Ovary (tissue), 7 donors: ENCODE measurements at regions not wholly inside any gene's neighbourhood (a gene's known extent, or its start where the extent isn't known, plus 50 kb on each side); places are given as distances from the start of the nearest gene placed in this dataset.

Experiments
- DNase-seq, 5 donors: peaks; one replicate each; pipeline ENCODE4 v3.0.0-alpha.2; 2019 to 2020
- H3K27ac ChIP-seq, 2 donors: fragments of 200-600 bp; one replicate each; pipeline versions ENCODE4 v1.5.1 to v1.8.0; 2019 to 2022
- H3K27me3 ChIP-seq: fragments of 200-600 bp; one replicate; pipeline ENCODE4 v1.8.0; 2022
- H3K36me3 ChIP-seq: fragments of 200-600 bp; sonication (generic); one replicate; pipeline ENCODE4 v1.5.1; 2019
- H3K4me1 ChIP-seq: one replicate; pipeline ENCODE4 v1.8.1; 2013; ENCODE audit warnings: mild to moderate bottlenecking, moderate library complexity; ENCODE audit not compliant: insufficient read depth
- H3K4me3 ChIP-seq: fragments of 200-600 bp; sonication (generic); one replicate; pipeline ENCODE4 v1.5.1; 2017
- H3K9me3 ChIP-seq, 2 donors: fragments of 200-600 bp in 1 of 2; sonication (generic) in 1 of 2; one replicate each; pipeline versions ENCODE4 v1.5.1 to v1.8.1; 2013 to 2019; ENCODE audit warnings: mild to moderate bottlenecking in 1 of 2, moderate library complexity in 1 of 2
- EP300 ChIP-seq: sonication (generic); formaldehyde crosslinking; IDR thresholded peaks from one replicate; pipeline ENCODE4 v1.6.1; 2017; ENCODE audit warnings: antibody characterized with exemption
- POLR2A ChIP-seq: fragments of 450-650 bp; IDR thresholded peaks from one replicate; pipeline ENCODE4 v1.6.1; 2017; ENCODE audit warnings: antibody characterized with exemption, mild to moderate bottlenecking, moderate library complexity
- WGBS, 3 donors: extraction: QIAGEN DNeasy Blood & Tissue Kit in 1 of 3; methylation state at CpG; one replicate each; pipeline versions ENCODE4 v1.1.5 to v1.1.7; 2013 to 2017; 5-methylcytosine and 5-hydroxymethylcytosine counted together
- intact Hi-C, 4 donors: fragments of 100-400 bp; cut with DNase I; formaldehyde crosslinking; loops; one replicate each; pipeline versions ENCODE4 v1.11.0 to v1.15.1; 2022 to 2023
- TF ChIP-seq, protein P1 (sequence below), 3 donors: fragments of 450-650 bp in 2 of 3; fragments of 200-600 bp in 1 of 3; IDR thresholded peaks; one replicate each; pipeline versions ENCODE4 v1.5.1 to v1.8.0; 2016 to 2022; ENCODE audit warnings: antibody characterized with exemption in 3 of 3, mild to moderate bottlenecking in 1 of 3
- donor health status: DM: no; HTN: no; CAD: no; lungs with moderate emphysema.
- donor health status: DM: no; HTN: no; CAD: no.
- donor health status: Bipolar disorder and iron deficiency.
- donor health status: DM: no; HTN: no; CAD: no.
- donor health status: DM: yes; HTN: yes; CAD: no.

DNA sequence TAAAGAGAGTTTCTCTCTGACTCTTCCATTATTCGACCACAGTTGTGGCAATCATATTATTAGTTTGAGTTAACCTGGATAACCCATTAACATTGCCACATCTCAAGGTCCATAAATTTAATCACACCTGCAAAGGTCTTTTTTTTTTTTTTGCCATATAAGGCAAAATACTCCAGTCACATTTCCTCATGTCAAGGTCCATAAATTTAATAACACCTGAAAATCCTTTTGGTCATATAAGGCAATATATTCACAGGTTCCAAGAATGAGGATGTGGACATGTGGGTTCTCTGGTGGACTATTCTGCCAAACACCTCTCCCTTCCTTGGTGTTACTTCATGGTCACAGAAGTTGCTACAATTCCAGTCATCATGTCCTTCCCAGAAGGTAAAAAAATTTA, 213.5 kb upstream of the COX7C start:
- Histone ChIP-seq H3K4me3 (no peak overlapping the region), H3K27me3 (no peaks in the 10 kb centered on the region), H3K27ac (no peak overlapping the region), H3K9me3 (no peaks in the 10 kb centered on the region), H3K36me3 (no peaks in the 10 kb centered on the region), H3K4me1 (no peaks in the 10 kb centered on the region)
- no peak for DNase-seq
- TF ChIP-seq POLR2A (no peak), EP300 (no peak)
- TF ChIP-seq, protein P1, sequence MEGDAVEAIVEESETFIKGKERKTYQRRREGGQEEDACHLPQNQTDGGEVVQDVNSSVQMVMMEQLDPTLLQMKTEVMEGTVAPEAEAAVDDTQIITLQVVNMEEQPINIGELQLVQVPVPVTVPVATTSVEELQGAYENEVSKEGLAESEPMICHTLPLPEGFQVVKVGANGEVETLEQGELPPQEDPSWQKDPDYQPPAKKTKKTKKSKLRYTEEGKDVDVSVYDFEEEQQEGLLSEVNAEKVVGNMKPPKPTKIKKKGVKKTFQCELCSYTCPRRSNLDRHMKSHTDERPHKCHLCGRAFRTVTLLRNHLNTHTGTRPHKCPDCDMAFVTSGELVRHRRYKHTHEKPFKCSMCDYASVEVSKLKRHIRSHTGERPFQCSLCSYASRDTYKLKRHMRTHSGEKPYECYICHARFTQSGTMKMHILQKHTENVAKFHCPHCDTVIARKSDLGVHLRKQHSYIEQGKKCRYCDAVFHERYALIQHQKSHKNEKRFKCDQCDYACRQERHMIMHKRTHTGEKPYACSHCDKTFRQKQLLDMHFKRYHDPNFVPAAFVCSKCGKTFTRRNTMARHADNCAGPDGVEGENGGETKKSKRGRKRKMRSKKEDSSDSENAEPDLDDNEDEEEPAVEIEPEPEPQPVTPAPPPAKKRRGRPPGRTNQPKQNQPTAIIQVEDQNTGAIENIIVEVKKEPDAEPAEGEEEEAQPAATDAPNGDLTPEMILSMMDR (IDR thresholded peaks at IDR 0.05) = no peak
- intact Hi-C loops = no loop called here
- WGBS, 3 donors = 57 to 79% (median 58%) methylated on average over 1 of the region's 1 CpG

DNA sequence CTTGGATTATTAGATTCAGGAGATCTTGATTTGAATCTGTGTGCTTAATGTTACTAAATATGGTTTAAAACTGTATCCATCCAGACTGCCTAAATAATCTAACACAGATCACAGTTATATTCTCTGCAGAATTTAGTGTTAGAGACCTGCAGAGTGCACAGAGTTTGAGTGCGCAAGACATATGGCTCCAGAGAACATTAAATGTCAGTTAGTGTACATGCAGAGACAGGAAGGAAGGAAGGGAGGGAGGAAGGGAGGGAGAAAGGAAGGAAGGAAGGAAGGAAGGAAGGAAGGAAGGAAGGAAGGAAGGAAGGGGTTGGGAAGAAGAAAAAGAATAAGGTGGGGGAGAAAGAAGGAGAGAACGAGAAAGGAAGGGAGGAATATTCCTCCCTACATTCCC, 210.0 kb upstream of the COX7C start:
- WGBS, 3 donors = 91 to 94% (median 93%) methylated on average over 2 of the region's 2 CpGs
- no peak overlapping the region for H3K27ac ChIP-seq

DNA sequence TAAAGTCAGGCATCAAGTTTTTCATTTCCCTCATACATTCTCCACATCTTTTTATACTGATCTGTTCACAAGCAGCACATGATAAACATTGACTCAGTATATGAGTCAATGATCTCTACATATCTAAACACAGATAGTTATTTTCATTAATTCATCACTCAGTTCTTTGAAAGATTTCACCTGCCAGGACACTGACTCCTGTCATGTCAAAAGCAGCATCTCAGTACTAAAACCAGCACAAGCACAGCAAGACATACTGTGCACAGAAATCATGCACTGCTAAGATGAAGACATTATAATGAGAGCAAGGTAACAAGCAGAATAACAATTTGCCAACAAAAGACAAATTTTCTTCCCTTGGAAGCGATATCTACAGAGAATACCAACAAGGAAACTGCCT, 206.1 kb upstream of the COX7C start:
- no peak overlapping the region for H3K27ac ChIP-seq
- no peaks in the 10 kb centered on the region for H3K36me3 ChIP-seq
- TF ChIP-seq, protein P1 (IDR thresholded peaks at IDR 0.05) = no peak
- TF ChIP-seq EP300 = no peak
- no peak for TF ChIP-seq POLR2A
- no peaks in the 10 kb centered on the region for H3K27me3 ChIP-seq
- WGBS, 3 donors = 87 to 97% (median 90%) methylated on average over 1 of the region's 1 CpG
- no peak overlapping the region for H3K4me3 ChIP-seq
- intact Hi-C loops = no loop called here
- DNase-seq = no peak
- H3K9me3 ChIP-seq = no peaks in the 10 kb centered on the region
- no peaks in the 10 kb centered on the region for H3K4me1 ChIP-seq

More for the DNA sequence above, 210.0 kb upstream of the COX7C start:
- H3K27me3 ChIP-seq = no peaks in the 10 kb centered on the region
- TF ChIP-seq, protein P1 (IDR thresholded peaks at IDR 0.05) = no peak
- TF ChIP-seq EP300 = no peak
- no peak for TF ChIP-seq POLR2A
- no peak for DNase-seq
- no peaks in the 10 kb centered on the region for H3K9me3 ChIP-seq
- H3K36me3 ChIP-seq = no peaks in the 10 kb centered on the region
- H3K4me1 ChIP-seq = no peaks in the 10 kb centered on the region
- no peak overlapping the region for H3K4me3 ChIP-seq
- intact Hi-C loops = no loop called here

DNA sequence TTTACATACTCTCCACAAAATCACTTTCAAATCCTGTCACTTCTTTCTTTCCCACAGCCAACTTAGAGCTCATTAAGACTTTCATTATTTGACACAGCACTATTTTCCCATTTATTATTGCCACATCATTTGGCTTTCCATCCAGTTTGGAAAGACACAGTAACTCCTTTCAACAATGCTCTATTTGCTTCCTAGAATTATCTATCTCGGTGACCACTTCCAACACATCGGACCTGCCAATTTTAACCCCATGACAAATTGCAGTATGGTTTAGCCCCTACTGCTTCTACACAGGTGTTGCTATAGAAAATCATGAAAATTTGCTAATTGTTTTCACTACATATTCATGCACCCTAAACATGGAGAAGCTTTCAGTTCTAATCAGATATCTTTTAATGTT, 190.6 kb upstream of the COX7C start:
- 65 to 86% (median 76%) methylated on average over 2 of the region's 2 CpGs for WGBS, 3 donors
- intact Hi-C loops = no loop called here
- H3K27ac ChIP-seq = no peak overlapping the region
- H3K27me3 ChIP-seq = no peaks in the 10 kb centered on the region
- H3K9me3 ChIP-seq = no peaks in the 10 kb centered on the region
- TF ChIP-seq POLR2A (no peak), EP300 (no peak)
- TF ChIP-seq, protein P1 (IDR thresholded peaks at IDR 0.05) = no peak
- no peak for DNase-seq
- H3K36me3 ChIP-seq = no peaks in the 10 kb centered on the region
- no peaks in the 10 kb centered on the region for H3K4me1 ChIP-seq
- H3K4me3 ChIP-seq = no peak overlapping the region
